ENCODE measurements at regions not wholly inside any gene's neighbourhood (a gene's known extent, or its start where the extent isn't known, plus 50 kb on each side); places are given as distances from the start of the nearest gene placed in this dataset.

DNA sequence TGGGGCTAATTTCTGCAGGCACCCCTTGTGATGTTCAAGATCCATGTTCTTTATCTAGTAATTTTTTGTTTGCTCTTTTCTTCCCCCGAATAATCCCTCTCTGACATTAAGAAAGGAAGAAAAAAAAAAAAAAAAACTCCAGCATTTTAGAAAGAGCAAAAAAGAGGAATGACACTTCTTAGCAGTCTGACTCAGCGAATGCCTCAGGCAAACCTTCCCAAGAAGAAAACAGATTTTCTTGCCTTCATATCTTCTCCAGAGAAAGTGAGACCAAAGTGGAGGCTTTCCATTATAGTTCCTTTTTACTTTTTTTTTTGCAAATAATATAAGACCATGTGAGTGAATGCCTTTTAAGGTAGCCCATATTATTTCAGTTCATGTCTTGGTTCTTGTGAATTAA, 479.0 kb upstream of the SYT1 start:
- TF ChIP-seq, protein P1, sequence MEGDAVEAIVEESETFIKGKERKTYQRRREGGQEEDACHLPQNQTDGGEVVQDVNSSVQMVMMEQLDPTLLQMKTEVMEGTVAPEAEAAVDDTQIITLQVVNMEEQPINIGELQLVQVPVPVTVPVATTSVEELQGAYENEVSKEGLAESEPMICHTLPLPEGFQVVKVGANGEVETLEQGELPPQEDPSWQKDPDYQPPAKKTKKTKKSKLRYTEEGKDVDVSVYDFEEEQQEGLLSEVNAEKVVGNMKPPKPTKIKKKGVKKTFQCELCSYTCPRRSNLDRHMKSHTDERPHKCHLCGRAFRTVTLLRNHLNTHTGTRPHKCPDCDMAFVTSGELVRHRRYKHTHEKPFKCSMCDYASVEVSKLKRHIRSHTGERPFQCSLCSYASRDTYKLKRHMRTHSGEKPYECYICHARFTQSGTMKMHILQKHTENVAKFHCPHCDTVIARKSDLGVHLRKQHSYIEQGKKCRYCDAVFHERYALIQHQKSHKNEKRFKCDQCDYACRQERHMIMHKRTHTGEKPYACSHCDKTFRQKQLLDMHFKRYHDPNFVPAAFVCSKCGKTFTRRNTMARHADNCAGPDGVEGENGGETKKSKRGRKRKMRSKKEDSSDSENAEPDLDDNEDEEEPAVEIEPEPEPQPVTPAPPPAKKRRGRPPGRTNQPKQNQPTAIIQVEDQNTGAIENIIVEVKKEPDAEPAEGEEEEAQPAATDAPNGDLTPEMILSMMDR (IDR thresholded peaks at IDR 0.05), result no peak
- no peak for TF ChIP-seq POLR2A (IDR thresholded peaks at IDR 0.05)

Measured in thyroid gland (tissue), 4 donors.